A549 (cell line): ENCODE measurements at regions not wholly inside any gene's neighbourhood (a gene's known extent, or its start where the extent isn't known, plus 50 kb on each side); places are given as distances from the start of the nearest gene placed in this dataset.

Experiments used
- ATAC-seq, 2 experiments: fragments of 200-7000 bp in 1 of 2; fragments of >200 bp in 1 of 2; cut with Nextera tagmentation in 1 of 2; cut with Tn5 transposase in 1 of 2; 3 replicates each; pipeline versions ENCODE4 v1.8.0 to v1.9.1; 2018 to 2020; ENCODE audit warnings: mild to moderate bottlenecking in 1 of 2, moderate library complexity in 1 of 2
- CTCF ChIA-PET: fragments of 300-600 bp; sonication (Branson Sonifier 250); formaldehyde crosslinking; extraction: SDS; loops from one replicate; lab custom pipeline; 2021; ENCODE audit warnings: antibody characterized with exemption, inconsistent platforms; lab: Yijun Ruan, JAX
- POLR2A ChIA-PET: fragments of 350-600 bp; formaldehyde crosslinking; extraction: SDS; loops from one replicate; lab custom pipeline; 2021; ENCODE audit warnings: antibody characterized with exemption, inconsistent platforms; lab: Yijun Ruan, JAX
- DNase-seq, 2 experiments: peaks; one replicate each; pipeline versions ENCODE4 v3.0.0 to v3.0.0-alpha.2; 2011 to 2016; ENCODE audit warnings: low read depth in 1 of 2, low spot score in 1 of 2
- FAIRE-seq: peaks from 2 replicates; lab custom pipeline; 2011; peaks lifted over from hg19 to GRCh38; lab: Jason Lieb, UNC
- H3K27ac ChIP-seq, 2 experiments: fragments of >200 bp; sonication (Bioruptor Twin); formaldehyde crosslinking; 3 replicates each; pipeline ENCODE4 v1.5.1; 2016 to 2017
- H3K4me1 ChIP-seq: fragments of >200 bp; sonication (Bioruptor Twin); formaldehyde crosslinking; 3 replicates; pipeline ENCODE4 v1.6.1; 2016
- H3K4me2 ChIP-seq: fragments of >200 bp; sonication (Bioruptor Twin); formaldehyde crosslinking; 3 replicates; pipeline ENCODE4 v1.6.1; 2016
- H3K4me3 ChIP-seq: fragments of >200 bp; sonication (Bioruptor Twin); formaldehyde crosslinking; 3 replicates; pipeline ENCODE4 v1.5.1; 2016
- H3K9me3 ChIP-seq: fragments of >200 bp; sonication (Bioruptor Twin); formaldehyde crosslinking; 3 replicates; pipeline ENCODE4 v1.6.1; 2016
- BCL3 ChIP-seq: fragments of >200 bp; sonication (Bioruptor Twin); formaldehyde crosslinking; IDR thresholded peaks from 3 replicates; pipeline ENCODE4 v1.6.1; 2016
- CEBPB ChIP-seq, 2 experiments: fragments of >200 bp in 1 of 2; sonication (Bioruptor Twin) in 1 of 2; formaldehyde crosslinking in 1 of 2; IDR thresholded peaks; 2 replicates each; pipeline ENCODE4 v1.6.1; 2012 to 2016
- E2F6 ChIP-seq: IDR thresholded peaks from 2 replicates; pipeline ENCODE4 v1.6.1; 2012; ENCODE audit warnings: low read depth, borderline replicate concordance
- EHMT2 ChIP-seq: fragments of 200-600 bp; sonication (generic); IDR thresholded peaks from 2 replicates; pipeline ENCODE4 v1.6.1; 2016; ENCODE audit warnings: antibody characterized with exemption, low read depth, mild to moderate bottlenecking, moderate library complexity
- FOSL2 ChIP-seq, 2 experiments: fragments of 450-650 bp in 1 of 2; fragments of >200 bp in 1 of 2; sonication (Bioruptor Twin) in 1 of 2; formaldehyde crosslinking; IDR thresholded peaks; 2 replicates each; pipeline versions ENCODE4 v1.5.0 to v1.6.1; 2016 to 2020; ENCODE audit warnings: mild to moderate bottlenecking in 1 of 2, moderate library complexity in 1 of 2
- GATA3 ChIP-seq: IDR thresholded peaks from 2 replicates; pipeline ENCODE4 v1.6.1; 2012; ENCODE audit warnings: borderline replicate concordance
- HEYL ChIP-seq: fragments of 250-450 bp; sonication (Bioruptor Pico); IDR thresholded peaks from 2 replicates; pipeline ENCODE4 v1.8.0; 2021; ENCODE audit warnings: mild to moderate bottlenecking, moderate library complexity
- HOXB13 ChIP-seq: fragments of 250-450 bp; sonication (Bioruptor Pico); IDR thresholded peaks from 2 replicates; pipeline ENCODE4 v1.5.0; 2020; ENCODE audit warnings: low read depth, mild to moderate bottlenecking, moderate library complexity
- JUNB ChIP-seq: fragments of >200 bp; sonication (Bioruptor Twin); formaldehyde crosslinking; IDR thresholded peaks from 2 replicates; pipeline ENCODE4 v1.6.1; 2016
- KDM1A ChIP-seq: fragments of 200-600 bp; sonication (generic); IDR thresholded peaks from 2 replicates; pipeline ENCODE4 v1.6.1; 2016; ENCODE audit warnings: low read depth, mild to moderate bottlenecking
- KDM5A ChIP-seq: fragments of 200-600 bp; sonication (generic); IDR thresholded peaks from 2 replicates; pipeline ENCODE4 v1.6.1; 2016; ENCODE audit warnings: antibody characterized with exemption, mild to moderate bottlenecking
- MAX ChIP-seq: IDR thresholded peaks from 2 replicates; pipeline ENCODE4 v1.6.1; 2012
- NFE2L2 ChIP-seq: fragments of 150-350 bp; conservative IDR thresholded peaks from 2 replicates; pipeline ENCODE4 v1.6.1; 2014; ENCODE audit warnings: low read length
- NR3C1 ChIP-seq: fragments of >200 bp; sonication (Bioruptor Twin); formaldehyde crosslinking; IDR thresholded peaks from 3 replicates; pipeline ENCODE4 v1.6.1; 2017
- PBX3 ChIP-seq: IDR thresholded peaks from 2 replicates; pipeline ENCODE4 v1.6.1; 2012
- PHF8 ChIP-seq: fragments of 200-600 bp; sonication (generic); IDR thresholded peaks from 2 replicates; pipeline ENCODE4 v1.6.1; 2016; ENCODE audit warnings: low read depth, mild to moderate bottlenecking, antibody characterized with exemption, moderate library complexity, borderline replicate concordance
- POLR2A ChIP-seq: IDR thresholded peaks from 2 replicates; pipeline ENCODE4 v1.6.1; 2012; ENCODE audit warnings: mild to moderate bottlenecking, low read length
- REST ChIP-seq: fragments of 200-600 bp; sonication (generic); IDR thresholded peaks from 2 replicates; pipeline ENCODE4 v1.6.1; 2016; ENCODE audit warnings: antibody characterized with exemption, mild to moderate bottlenecking, moderate library complexity
- SMC3 ChIP-seq: fragments of >200 bp; sonication (Bioruptor Twin); formaldehyde crosslinking; IDR thresholded peaks from 3 replicates; pipeline ENCODE4 v1.6.1; 2018; ENCODE audit warnings: inconsistent platforms
- USF2 ChIP-seq: fragments of 450-650 bp; IDR thresholded peaks from 2 replicates; pipeline ENCODE4 v1.6.1; 2014; ENCODE audit warnings: antibody characterized with exemption
- ZFP36 ChIP-seq: fragments of 450-650 bp; IDR thresholded peaks from 2 replicates; pipeline ENCODE4 v1.6.1; 2014; ENCODE audit warnings: borderline replicate concordance; ENCODE audit not compliant: partially characterized antibody
- WGBS: methylation state at CpG from one replicate; pipeline ENCODE4 v1.1.6; 2017; ENCODE audit errors: missing lambda C conversion rate; 5-methylcytosine and 5-hydroxymethylcytosine counted together

GRCh38 chr18:53944721-53945120 lies 279.7 kb downstream of the MBD2 start (continued):
- TF ChIP-seq USF2 (no peak), HEYL (CRISPR knock-in tag) (no peak), CEBPB (IDR thresholded peaks at IDR 0.05) (no peak), JUNB (no peak), EHMT2 (no peak)
- TF ChIP-seq, all 56 proteins: peak for 0

- POLR2A ChIA-PET: no interaction called here
- TF ChIP-seq PHF8 (no peak), ZFP36 (no peak), POLR2A (no peak), NR3C1 (no peak), PBX3 (no peak), KDM1A (no peak), BCL3 (no peak), NFE2L2 (no peak), GATA3 (no peak), USF2 (no peak), SMC3 (no peak), MAX (no peak), REST (no peak), E2F6 (no peak), FOSL2 (IDR thresholded peaks at IDR 0.05) (no peak), FOSL2 (CRISPR knock-in tag; IDR thresholded peaks at IDR 0.05) (no peak), HOXB13 (CRISPR knock-in tag) (no peak), KDM5A (no peak)
- FAIRE-seq (no peak), ATAC-seq (no peak), DNase-seq (no peak)
- Histone ChIP-seq H3K4me3 (no peak overlapping the region), H3K4me1 (no peaks in the 10 kb centered on the region), H3K9me3 (no peaks in the 10 kb centered on the region), H3K27ac (no peak overlapping the region), H3K4me2 (no peak overlapping the region)
- 56% methylated on average over 1 of the region's 1 CpG for WGBS
- CTCF ChIA-PET: no interaction called here
These were observed 281.1 kb downstream of the MBD2 start for GRCh38 chr18:53943326-53943860.
